SJCRH30 (cell line): ENCODE measurements at regions not wholly inside any gene's neighbourhood (a gene's known extent, or its start where the extent isn't known, plus 50 kb on each side); places are given as distances from the start of the nearest gene placed in this dataset.
"Not testable (repeated sequence)": the region's sequence is repeated elsewhere in the genome, so short reads cannot be mapped to it uniquely, and the experiment has no call there.

Source experiments
- DNase-seq, 2 experiments: peaks; one replicate each; pipeline ENCODE4 v3.0.0-alpha.2; 2015 to 2020
- H3K27ac ChIP-seq: fragments of 250-450 bp; sonication (Bioruptor Pico); 2 replicates; pipeline ENCODE4 v1.5.1; 2020; ENCODE audit warnings: mild to moderate bottlenecking, moderate library complexity
- H3K27me3 ChIP-seq: fragments of 250-450 bp; sonication (Bioruptor Pico); 2 replicates; pipeline ENCODE4 v1.5.1; 2020; ENCODE audit warnings: mild to moderate bottlenecking, moderate library complexity
- H3K36me3 ChIP-seq: fragments of 250-450 bp; sonication (Bioruptor Pico); 2 replicates; pipeline ENCODE4 v1.5.1; 2020; ENCODE audit warnings: mild to moderate bottlenecking, moderate library complexity
- H3K4me1 ChIP-seq: fragments of 250-450 bp; sonication (Bioruptor Pico); 2 replicates; pipeline ENCODE4 v1.5.1; 2020; ENCODE audit warnings: mild to moderate bottlenecking, moderate library complexity
- H3K4me3 ChIP-seq: fragments of 250-450 bp; sonication (Bioruptor Pico); 2 replicates; pipeline ENCODE4 v1.5.1; 2020; ENCODE audit warnings: mild to moderate bottlenecking, moderate library complexity
- H3K9me3 ChIP-seq: fragments of 250-450 bp; sonication (Bioruptor Pico); replicated peaks from 2 replicates; pipeline ENCODE4 v1.5.1; 2020; ENCODE audit warnings: mild to moderate bottlenecking, moderate library complexity

DNA sequence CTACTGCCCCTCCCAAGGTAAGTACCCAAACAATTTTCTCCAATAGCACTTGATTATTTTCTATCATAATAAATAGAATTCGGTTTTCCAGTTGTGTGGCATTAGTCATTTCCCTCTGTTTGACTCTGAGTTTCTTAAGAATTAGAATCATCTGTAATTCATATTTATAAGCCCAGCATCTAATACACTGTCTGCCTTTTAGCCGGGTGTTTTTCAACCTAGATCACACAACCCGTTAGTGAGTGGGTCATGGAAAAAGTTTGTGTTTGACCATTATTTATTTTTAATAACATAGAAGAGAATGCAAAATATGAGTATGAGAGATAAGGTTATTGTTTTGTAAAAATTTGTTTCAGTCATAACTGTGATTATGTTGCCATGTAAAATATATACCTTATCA is 701.6 kb downstream of the RFPL4B start:
- H3K9me3 ChIP-seq: peaks cover 5% of the 10 kb centered on the region; the same call in 1 of the 2 replicates
- no peaks in the 10 kb centered on the region for H3K27me3 ChIP-seq
- H3K4me1 ChIP-seq: peaks cover 27% of the 10 kb centered on the region
- DNase-seq: no peak
- no peak overlapping the region for H3K4me3 ChIP-seq
- H3K36me3 ChIP-seq: no peaks in the 10 kb centered on the region
- H3K27ac ChIP-seq: no peak overlapping the region

DNA sequence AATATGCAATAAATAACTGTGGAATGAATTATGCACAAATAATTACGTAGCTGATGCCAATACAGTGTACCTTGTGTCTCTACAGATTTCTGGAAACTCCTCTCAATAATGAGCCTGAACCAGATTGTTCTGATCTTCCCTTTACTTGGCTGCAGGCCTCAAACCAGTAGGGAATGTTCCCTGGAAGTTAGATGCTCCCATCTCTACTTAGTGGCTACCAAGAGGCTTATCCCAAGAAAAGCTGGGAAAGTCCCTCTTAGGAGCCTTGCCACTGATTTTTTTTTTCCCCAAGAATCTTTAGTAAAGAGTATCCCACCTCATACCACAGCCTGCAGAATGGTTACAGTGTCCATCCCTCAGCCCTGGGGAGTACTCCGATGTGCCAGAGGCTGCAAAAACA is 702.1 kb downstream of the RFPL4B start:
- Histone ChIP-seq H3K27me3 (no peaks in the 10 kb centered on the region), H3K27ac (no peak overlapping the region), H3K4me1 (peaks cover 27% of the 10 kb centered on the region), H3K9me3 (peaks cover 5% of the 10 kb centered on the region; the same call in 1 of the 2 replicates), H3K4me3 (no peak overlapping the region), H3K36me3 (no peaks in the 10 kb centered on the region)
- no peak for DNase-seq

DNA sequence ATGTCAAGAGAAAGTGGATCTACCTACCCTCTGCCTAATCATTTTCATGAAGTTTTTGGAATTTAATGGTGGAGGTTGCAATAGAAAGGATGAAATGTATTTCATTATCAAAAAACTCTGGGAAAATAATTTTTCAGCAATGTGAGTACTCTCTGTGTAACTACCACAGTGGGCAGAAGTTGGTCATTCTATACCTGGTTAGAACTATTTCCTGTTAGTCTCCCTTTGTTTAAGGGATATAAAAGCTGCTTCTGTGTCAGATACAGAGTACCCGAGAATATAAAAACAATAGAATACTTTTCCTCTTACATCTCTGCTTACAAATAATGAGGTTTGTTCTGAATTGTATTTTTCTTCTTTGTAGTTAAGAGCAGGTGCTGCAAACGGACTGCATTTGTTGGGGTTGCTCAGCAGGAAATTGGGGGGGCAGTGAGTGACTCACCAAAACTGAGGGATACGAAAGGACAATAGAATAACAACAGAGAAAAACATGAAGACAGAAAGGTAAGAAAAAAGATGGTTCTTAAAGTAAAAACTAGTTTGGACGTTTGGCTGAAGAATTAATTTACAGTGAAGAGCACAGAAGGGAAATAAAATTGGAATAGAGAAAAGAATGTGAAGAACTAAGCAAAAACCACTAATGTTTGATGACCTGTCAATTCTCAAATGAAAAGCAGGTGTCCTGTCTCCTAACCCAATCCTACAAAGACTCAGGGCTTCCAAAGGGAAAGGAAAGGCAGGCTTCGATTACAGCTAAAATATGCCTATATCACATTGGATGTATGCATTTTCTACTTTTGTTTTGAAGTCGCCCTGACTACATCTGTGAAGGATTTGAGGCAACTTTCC is 703.1 kb downstream of the RFPL4B start:
- Histone ChIP-seq H3K27ac (no peak overlapping the region), H3K27me3 (no peaks in the 10 kb centered on the region), H3K9me3 (peaks cover 5% of the 10 kb centered on the region; the same call in 1 of the 2 replicates), H3K36me3 (no peaks in the 10 kb centered on the region), H3K4me1 (peaks cover 27% of the 10 kb centered on the region), H3K4me3 (no peak overlapping the region)
- DNase-seq: no peak

GRCh38 chr6:113050979-113051378 is 703.8 kb downstream of the RFPL4B start:
- Histone ChIP-seq H3K27ac (no peak overlapping the region), H3K27me3 (no peaks in the 10 kb centered on the region), H3K36me3 (no peaks in the 10 kb centered on the region), H3K9me3 (peaks cover 5% of the 10 kb centered on the region), H3K4me3 (no peak overlapping the region), H3K4me1 (peaks cover 27% of the 10 kb centered on the region)
- DNase-seq: peak in 1 of 2 experiments; percentile 45

GRCh38 chr6:113052506-113052905 is 705.4 kb downstream of the RFPL4B start:
- H3K9me3 ChIP-seq: peaks cover 6% of the 10 kb centered on the region; the same call in 1 of the 2 replicates
- no peaks in the 10 kb centered on the region for H3K27me3 ChIP-seq
- H3K4me3 ChIP-seq: no peak overlapping the region
- H3K27ac ChIP-seq: no peak overlapping the region
- H3K4me1 ChIP-seq: peaks cover 14% of the 10 kb centered on the region
- no peaks in the 10 kb centered on the region for H3K36me3 ChIP-seq
- no peak for DNase-seq

- peaks cover 6% of the 10 kb centered on the region; the same call in 1 of the 2 replicates for H3K9me3 ChIP-seq
- DNase-seq: no peak
Measured at GRCh38 chr6:113055061-113055460, 707.9 kb downstream of the RFPL4B start.

GRCh38 chr6:113055998-113056397 is 708.9 kb downstream of the RFPL4B start:
- H3K9me3 ChIP-seq: peaks cover 6% of the 10 kb centered on the region; the same call in 1 of the 2 replicates
- H3K27me3 ChIP-seq: no peaks in the 10 kb centered on the region
- H3K4me3 ChIP-seq: no peak overlapping the region
- H3K36me3 ChIP-seq: no peaks in the 10 kb centered on the region
- peaks cover 2% of the 10 kb centered on the region for H3K4me1 ChIP-seq
- DNase-seq: no peak
- no peak overlapping the region for H3K27ac ChIP-seq

More at GRCh38 chr6:113055061-113055460, 707.9 kb downstream of the RFPL4B start:
- Histone ChIP-seq H3K36me3 (no peaks in the 10 kb centered on the region), H3K27ac (no peak overlapping the region), H3K4me3 (no peak overlapping the region), H3K27me3 (no peaks in the 10 kb centered on the region), H3K4me1 (peaks cover 10% of the 10 kb centered on the region)

- no peak for DNase-seq
Measured at GRCh38 chr6:113057567-113058053, 710.5 kb downstream of the RFPL4B start.

GRCh38 chr6:113060664-113061063 is 713.5 kb downstream of the RFPL4B start:
- peaks cover 8% of the 10 kb centered on the region for H3K4me1 ChIP-seq
- no peaks in the 10 kb centered on the region for H3K36me3 ChIP-seq
- H3K4me3 ChIP-seq: no peak overlapping the region
- H3K27ac ChIP-seq: no peak overlapping the region
- DNase-seq: no peak
- peaks cover 6% of the 10 kb centered on the region; the same call in 1 of the 2 replicates for H3K9me3 ChIP-seq
- H3K27me3 ChIP-seq: no peaks in the 10 kb centered on the region

More at GRCh38 chr6:113057567-113058053, 710.5 kb downstream of the RFPL4B start:
- Histone ChIP-seq H3K27me3 (no peaks in the 10 kb centered on the region), H3K4me1 (no peaks in the 10 kb centered on the region), H3K27ac (no peak overlapping the region), H3K4me3 (no peak overlapping the region), H3K36me3 (no peaks in the 10 kb centered on the region), H3K9me3 (peaks cover 6% of the 10 kb centered on the region; the same call in 1 of the 2 replicates)

- Histone ChIP-seq H3K27ac (peak overlapping the region; percentile 44), H3K27me3 (no peaks in the 10 kb centered on the region), H3K4me1 (peaks cover 38% of the 10 kb centered on the region), H3K36me3 (no peaks in the 10 kb centered on the region), H3K9me3 (no peaks in the 10 kb centered on the region), H3K4me3 (no peak overlapping the region)
- peak; percentile 27 to 75 for DNase-seq
Measured at GRCh38 chr6:113065611-113066010, 718.5 kb downstream of the RFPL4B start.

- DNase-seq: no peak
Measured at GRCh38 chr6:113067612-113068275, 720.6 kb downstream of the RFPL4B start.

GRCh38 chr6:113068570-113068969 is 721.4 kb downstream of the RFPL4B start:
- Histone ChIP-seq H3K9me3 (0 out of 2 replicates have a peak, but pooled peaks cover 5% of the 10 kb centered on the region), H3K27me3 (no peaks in the 10 kb centered on the region), H3K27ac (peak overlapping the region; percentile 58; the same call in 1 of the 2 replicates), H3K4me1 (peaks cover 47% of the 10 kb centered on the region), H3K4me3 (no peak overlapping the region), H3K36me3 (no peaks in the 10 kb centered on the region)
- no peak for DNase-seq

More at GRCh38 chr6:113067612-113068275, 720.6 kb downstream of the RFPL4B start:
- H3K27ac ChIP-seq: peak overlapping the region; percentile 58
- H3K4me3 ChIP-seq: no peak overlapping the region
- no peaks in the 10 kb centered on the region for H3K36me3 ChIP-seq
- peaks cover 39% of the 10 kb centered on the region for H3K4me1 ChIP-seq
- H3K9me3 ChIP-seq: no peaks in the 10 kb centered on the region
- no peaks in the 10 kb centered on the region for H3K27me3 ChIP-seq

DNA sequence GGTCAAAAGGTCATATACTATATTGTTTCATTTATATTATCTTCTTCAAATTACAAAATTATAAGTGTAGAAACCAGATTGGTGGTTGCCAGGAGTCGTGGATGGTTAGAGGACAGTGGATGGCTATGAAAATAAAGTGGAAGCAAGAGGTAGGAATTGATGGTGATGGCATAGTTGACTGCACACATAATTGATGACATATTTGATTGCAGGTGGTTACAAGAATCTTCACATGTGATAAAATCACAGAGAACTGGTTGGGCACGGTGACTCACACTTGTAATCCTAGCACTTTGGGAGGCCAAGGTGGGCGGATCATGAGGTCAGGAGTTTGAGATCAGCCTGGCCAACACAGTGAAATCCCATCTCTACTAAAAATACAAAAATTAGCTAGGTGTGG is 723.6 kb downstream of the RFPL4B start:
- not testable (repeated sequence) for DNase-seq, H3K27ac ChIP-seq

GRCh38 chr6:113073611-113074191 is 726.6 kb downstream of the RFPL4B start:
- peak overlapping the region; percentile 61 for H3K27ac ChIP-seq

More for the DNA sequence above, 723.6 kb downstream of the RFPL4B start:
- not testable (repeated sequence) for H3K27me3 ChIP-seq, H3K4me3 ChIP-seq, H3K9me3 ChIP-seq, H3K36me3 ChIP-seq
- H3K4me1 ChIP-seq: peaks cover 50% of the 10 kb centered on the region

More at GRCh38 chr6:113073611-113074191, 726.6 kb downstream of the RFPL4B start:
- no peaks in the 10 kb centered on the region for H3K36me3 ChIP-seq
- peak in 1 of 2 experiments; percentile 61 for DNase-seq
- H3K27me3 ChIP-seq: no peaks in the 10 kb centered on the region
- H3K4me1 ChIP-seq: peaks cover 20% of the 10 kb centered on the region
- H3K9me3 ChIP-seq: 0 out of 2 replicates have a peak, but pooled peaks cover 5% of the 10 kb centered on the region
- H3K4me3 ChIP-seq: no peak overlapping the region
